HG02678 (cell line): ENCODE measurements at regions not wholly inside any gene's neighbourhood (a gene's known extent, or its start where the extent isn't known, plus 50 kb on each side); places are given as distances from the start of the nearest gene placed in this dataset.
"Not testable (repeated sequence)": the region's sequence is repeated elsewhere in the genome, so short reads cannot be mapped to it uniquely, and the experiment has no call there.

Source experiments
- ATAC-seq: cut with Tn5 transposase; IDR thresholded peaks from one replicate; pipeline ENCODE4 v1.9.1; 2021; ENCODE audit warnings: mild to moderate bottlenecking, moderate library complexity; ENCODE audit not compliant: unreplicated experiment

GRCh38 chr3:101995371-101996046 lies 146.2 kb downstream of the NFKBIZ start:
- peak; percentile 26 for ATAC-seq

DNA sequence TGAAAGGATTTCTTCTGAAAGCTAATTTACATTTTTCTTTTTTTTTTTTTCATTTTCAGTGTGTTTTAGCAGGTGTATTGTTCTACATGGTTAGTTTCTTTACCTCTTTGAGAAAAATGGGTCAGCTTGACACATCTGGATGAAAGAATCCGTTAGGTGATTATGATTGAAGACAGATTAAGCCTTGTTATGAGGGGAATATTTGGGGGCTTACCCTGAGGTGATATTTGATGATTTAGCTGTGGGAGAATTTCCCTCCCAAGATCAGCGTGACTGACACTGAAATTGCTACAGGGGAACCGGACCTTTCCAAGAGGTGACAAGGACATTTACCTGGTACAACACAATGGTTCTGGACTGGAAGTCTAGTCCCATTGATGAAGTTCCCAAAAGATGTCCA lies 147.5 kb downstream of the NFKBIZ start:
- ATAC-seq: peak; percentile 55

DNA sequence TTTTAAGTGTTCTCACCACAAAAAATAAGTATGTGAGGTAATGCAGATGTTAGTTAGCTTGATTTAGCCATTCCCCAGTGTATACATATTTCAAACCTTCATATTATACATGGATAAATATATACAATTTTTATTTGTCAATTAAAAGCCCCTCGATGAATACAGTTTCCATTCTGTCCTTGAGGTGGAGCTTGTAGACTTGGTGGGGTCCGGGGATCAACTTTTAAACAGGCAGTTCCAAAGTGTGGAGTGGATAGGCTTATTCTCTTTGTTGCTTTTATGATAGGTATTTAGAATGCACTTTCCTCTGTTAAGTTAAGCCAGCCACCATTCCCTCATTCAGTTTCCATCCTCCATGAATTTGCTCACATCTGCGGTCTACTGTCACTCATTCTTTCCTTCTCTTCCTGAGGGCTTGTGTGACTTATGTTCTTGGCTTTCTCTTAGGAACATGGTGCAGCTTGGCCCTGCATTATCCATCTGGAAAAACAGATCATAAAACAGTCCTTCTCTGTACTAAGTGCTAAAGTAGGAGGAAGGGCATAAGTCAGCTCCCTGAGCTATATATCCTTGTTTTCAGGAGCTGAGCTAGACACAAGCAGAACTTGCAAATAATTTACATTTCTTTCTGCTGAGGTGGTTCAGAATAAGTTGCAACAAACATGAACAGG lies 149.1 kb downstream of the NFKBIZ start:
- ATAC-seq: no peak

DNA sequence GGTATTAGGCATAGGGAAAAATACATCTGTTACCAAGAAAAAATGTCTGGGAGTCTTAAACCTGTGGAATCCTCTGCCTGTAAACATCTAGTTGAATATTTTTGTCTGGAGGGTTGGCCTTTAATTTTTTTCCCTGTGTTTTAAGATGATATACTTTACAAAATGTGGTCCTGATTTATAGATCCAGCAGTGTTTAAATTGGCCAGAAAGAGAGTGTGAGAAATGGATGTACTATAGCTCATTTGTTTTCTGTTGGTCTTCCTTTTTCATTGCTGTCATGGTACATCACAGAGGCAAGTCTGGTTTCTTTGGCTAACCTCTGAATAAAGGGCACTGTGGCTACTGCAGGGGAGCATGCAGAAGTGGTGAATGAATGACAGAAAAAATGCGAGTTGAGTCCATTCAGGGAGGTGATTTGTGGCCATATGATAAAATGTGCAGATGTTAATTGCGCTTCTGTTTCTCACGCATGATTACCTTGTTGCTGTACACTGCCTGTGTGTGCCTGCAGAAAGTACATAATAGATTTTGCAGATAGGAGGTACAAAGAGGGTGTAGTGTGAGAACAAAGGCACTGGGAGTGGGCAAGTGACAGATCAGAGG lies 150.0 kb downstream of the NFKBIZ start:
- ATAC-seq: no peak

DNA sequence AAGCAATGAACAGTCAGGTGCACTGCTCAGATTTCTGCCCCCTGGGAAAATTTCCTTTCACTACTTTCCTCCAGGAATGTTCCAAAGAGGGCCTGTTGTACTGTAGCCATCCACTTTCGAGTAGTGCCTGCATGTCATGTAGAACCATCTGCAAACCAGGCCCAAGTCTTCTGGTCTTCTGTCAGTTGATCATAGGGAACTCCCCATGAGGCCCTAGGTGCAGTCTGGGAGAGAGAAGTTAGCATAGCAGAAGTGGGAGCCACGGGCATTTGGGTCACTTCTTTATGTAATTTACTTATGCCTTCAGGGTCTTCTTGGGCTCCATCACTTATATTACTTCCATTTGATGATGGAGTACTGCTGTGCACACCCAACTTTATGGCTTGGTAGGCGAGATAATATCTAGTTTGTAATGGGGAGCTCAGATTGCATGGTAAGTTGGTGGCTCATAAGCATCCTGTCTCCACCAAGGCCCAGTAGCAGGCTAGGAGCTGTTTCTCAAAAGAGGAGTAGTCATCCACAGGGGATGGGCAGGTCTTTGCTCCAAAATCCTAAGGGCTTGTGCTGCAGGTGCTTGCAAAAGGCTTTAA lies 151.4 kb downstream of the NFKBIZ start:
- no peak for ATAC-seq

GRCh38 chr3:102002056-102002455 lies 152.7 kb downstream of the NFKBIZ start:
- peak; percentile 45 for ATAC-seq

GRCh38 chr3:102004561-102004960 lies 155.2 kb downstream of the NFKBIZ start:
- no peak for ATAC-seq

DNA sequence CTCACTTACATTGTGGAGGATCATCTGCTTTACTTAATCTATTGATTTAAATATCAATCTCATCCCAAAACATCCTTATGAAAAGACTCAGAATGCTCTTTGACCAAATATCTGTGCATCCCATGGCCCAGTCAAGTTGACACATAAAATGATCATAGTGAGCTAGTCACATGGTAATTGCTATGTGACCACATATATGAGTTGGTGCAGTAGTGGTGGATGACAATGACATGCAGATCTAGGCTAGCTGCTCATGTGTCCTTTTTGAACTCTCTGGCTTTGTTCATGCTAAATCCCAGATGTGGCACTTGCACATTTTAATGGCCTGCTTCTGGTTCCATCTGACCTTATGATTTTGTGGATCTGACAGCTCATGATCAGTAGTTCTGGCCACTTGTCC lies 156.2 kb downstream of the NFKBIZ start:
- ATAC-seq: no peak

GRCh38 chr3:102006812-102007485 lies 157.6 kb downstream of the NFKBIZ start:
- ATAC-seq: no peak

DNA sequence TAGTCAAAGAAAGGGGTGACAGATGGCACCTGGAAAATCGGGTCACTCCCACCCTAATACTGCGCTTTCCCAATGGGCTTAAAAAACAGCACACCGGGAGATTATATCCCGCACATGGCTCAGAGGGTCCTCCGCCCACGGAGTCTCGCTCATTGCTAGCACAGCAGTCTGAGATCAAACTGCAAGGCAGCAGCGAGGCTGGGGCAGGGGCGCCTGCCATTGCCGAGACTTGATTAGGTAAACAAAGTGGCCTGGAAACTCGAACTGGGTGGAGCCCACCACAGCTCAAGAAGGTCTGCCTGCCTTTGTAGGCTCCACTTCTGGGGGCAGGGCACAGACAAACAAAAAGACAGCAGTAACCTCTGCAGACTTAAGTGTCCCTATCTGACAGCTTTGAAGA lies 159.1 kb downstream of the NFKBIZ start:
- ATAC-seq: not testable (repeated sequence)

GRCh38 chr3:102016417-102016816 lies 167.1 kb downstream of the NFKBIZ start:
- no peak for ATAC-seq

DNA sequence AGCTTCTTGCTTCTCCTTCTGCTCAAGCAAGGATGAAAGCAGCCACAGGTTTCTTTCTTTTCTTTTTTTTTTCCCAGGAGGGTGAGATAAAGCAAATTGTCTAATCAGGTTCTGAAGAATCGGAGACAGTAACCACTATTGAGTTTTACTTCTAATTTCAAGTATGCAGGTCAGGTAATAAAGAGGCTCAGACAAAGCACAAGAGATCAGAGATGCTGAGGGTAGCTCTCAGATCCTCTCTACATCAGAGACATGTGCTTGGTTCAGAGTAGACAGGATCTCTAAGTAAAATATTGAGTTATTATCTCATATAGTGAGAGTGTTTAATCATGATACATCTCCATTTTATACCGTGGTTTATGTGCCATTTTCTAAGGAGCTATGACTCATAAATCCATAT lies 168.5 kb downstream of the NFKBIZ start:
- ATAC-seq: peak; percentile 61

- peak; percentile 55 for ATAC-seq
Observed at GRCh38 chr3:102018551-102018950, 169.2 kb downstream of the NFKBIZ start.

GRCh38 chr3:102020735-102021134 lies 171.4 kb downstream of the NFKBIZ start:
- ATAC-seq: no peak

DNA sequence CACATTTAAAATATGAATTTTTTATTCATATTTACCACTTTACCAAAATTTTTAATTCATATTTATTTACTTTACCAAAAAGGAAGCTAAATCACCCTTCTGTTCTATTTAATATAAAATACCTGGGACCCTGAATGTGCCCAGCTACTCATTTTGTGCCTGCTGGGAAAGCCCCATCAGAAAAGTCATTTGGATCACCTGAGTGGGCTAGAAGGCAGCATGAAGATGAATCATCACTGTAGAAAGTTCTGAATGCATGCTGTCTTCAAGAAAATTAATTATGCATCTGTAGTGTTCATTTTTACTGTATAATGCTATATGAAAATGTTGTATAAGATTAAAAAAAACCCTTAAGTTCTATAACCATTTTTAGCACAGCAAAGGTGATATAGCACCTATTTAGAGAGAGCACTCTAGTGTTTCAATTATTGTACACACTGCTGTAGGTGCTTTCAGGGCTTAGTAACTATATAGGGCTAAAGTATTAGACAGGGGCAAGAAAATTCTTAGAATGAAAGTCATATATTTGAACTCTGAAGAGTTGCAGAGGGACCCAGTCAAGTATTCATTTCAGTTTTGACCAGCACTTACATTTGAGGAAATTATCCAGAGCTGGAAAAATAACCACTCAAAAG lies 175.1 kb downstream of the NFKBIZ start:
- no peak for ATAC-seq

DNA sequence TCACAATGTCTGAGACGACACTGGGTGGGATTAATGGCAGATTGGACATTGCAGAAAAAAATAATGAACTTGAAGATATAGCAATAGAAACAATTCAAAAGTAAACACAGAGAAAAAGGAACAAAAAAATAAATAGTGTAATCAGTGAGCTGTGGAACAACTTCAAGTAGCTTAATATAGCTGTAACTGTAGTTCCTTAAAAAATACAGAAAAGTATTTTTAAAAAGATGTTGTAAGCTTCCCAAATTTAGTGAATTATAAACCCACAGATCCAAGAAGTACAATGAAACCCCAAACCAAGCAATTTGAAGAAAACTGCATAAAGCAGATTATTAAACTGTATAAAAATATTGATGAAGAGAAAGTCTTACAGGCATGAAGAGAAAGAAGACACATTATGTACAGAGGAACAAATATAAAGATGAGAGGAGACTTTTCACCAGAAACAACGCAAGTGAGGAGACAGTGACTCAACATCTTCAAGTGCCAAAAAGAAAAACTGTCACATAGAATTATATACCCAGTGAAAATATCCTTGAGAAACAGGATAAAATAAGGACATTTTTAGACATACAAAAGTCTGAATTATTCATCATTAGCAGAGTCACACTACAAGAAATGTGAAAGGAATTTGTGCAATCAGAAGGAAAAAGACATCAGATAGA lies 176.4 kb downstream of the NFKBIZ start:
- ATAC-seq: no peak

- no peak for ATAC-seq
Observed at GRCh38 chr3:102026656-102027055, 177.3 kb downstream of the NFKBIZ start.

DNA sequence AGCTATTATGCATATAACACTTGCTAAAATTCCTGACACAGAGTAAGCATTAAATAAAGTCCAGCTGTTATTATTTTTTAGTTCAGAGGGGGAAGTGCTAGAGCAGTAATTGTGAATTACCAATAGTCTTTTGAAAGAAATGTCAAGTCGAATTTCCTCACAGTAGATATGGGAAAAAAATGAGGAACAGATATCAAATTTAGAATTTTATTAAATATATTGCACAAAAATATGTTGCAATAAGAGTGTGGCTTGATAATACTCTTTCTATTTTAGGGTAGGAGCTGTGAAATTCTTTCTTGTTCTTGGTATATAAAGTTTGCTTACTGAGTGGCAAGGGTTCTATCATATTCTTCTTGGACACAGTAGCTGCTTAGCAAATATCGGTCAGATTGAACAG lies 181.3 kb downstream of the NFKBIZ start:
- ATAC-seq: no peak

DNA sequence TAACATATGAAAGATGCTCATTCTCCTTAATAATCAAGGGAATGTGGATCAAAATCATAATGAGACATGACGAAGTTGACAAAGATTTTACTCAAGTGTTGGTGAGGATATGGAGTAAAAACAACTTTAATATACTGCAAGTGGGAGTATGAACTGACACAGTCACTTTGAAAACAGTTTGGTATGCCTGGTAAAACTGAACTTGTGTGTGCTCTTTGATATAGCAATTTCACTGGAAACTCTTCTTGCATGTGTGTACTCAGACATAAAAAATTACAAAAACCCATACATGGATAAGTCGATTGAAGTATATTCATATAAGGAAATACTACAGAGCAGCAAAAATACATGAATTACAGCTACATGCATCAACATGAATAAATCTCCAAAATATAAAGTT lies 182.5 kb downstream of the NFKBIZ start:
- no peak for ATAC-seq
